GM21515 (cell line): ENCODE measurements at regions not wholly inside any gene's neighbourhood (a gene's known extent, or its start where the extent isn't known, plus 50 kb on each side); places are given as distances from the start of the nearest gene placed in this dataset.

Source experiments
- ATAC-seq: cut with Tn5 transposase; IDR thresholded peaks from one replicate; pipeline ENCODE4 v1.9.1; 2021; ENCODE audit not compliant: unreplicated experiment

GRCh38 chr15:26477044-26477443 is 295.8 kb downstream of the GABRB3 start:
- ATAC-seq, result no peak

GRCh38 chr15:26475554-26475953 is 297.3 kb downstream of the GABRB3 start:
- ATAC-seq, result no peak

GRCh38 chr15:26472661-26473060 is 300.2 kb downstream of the GABRB3 start:
- ATAC-seq, result no peak

- no peak for ATAC-seq
Observed at GRCh38 chr15:26461847-26462608, 310.8 kb downstream of the GABRB3 start.

GRCh38 chr15:26460165-26460564 is 312.7 kb downstream of the GABRB3 start:
- ATAC-seq, result no peak

GRCh38 chr15:26455828-26456227 is 317.0 kb downstream of the GABRB3 start:
- ATAC-seq, result no peak

- ATAC-seq, result no peak
Observed at GRCh38 chr15:26453914-26454313, 319.0 kb downstream of the GABRB3 start.

- no peak for ATAC-seq
Observed at GRCh38 chr15:26451995-26452394, 320.9 kb downstream of the GABRB3 start.

- ATAC-seq, result no peak
Observed at GRCh38 chr15:26449291-26449690, 323.6 kb downstream of the GABRB3 start.

- ATAC-seq, result no peak
Observed at GRCh38 chr15:26443321-26443720, 329.5 kb downstream of the GABRB3 start.

GRCh38 chr15:26442680-26443079 is 330.2 kb downstream of the GABRB3 start:
- ATAC-seq, result no peak

- no peak for ATAC-seq
Observed at GRCh38 chr15:26439681-26440080, 333.2 kb downstream of the GABRB3 start.

GRCh38 chr15:26438718-26439117 is 334.1 kb downstream of the GABRB3 start:
- ATAC-seq, result no peak

- no peak for ATAC-seq
Observed at GRCh38 chr15:26438316-26438715, 334.6 kb downstream of the GABRB3 start.

GRCh38 chr15:26433818-26434217 is 339.0 kb downstream of the GABRB3 start:
- ATAC-seq, result no peak

- no peak for ATAC-seq
Observed at GRCh38 chr15:26433060-26433459, 339.8 kb downstream of the GABRB3 start.

- no peak for ATAC-seq
Observed at GRCh38 chr15:26421065-26421464, 351.8 kb downstream of the GABRB3 start.

- no peak for ATAC-seq
Observed at GRCh38 chr15:26395624-26396023, 377.2 kb downstream of the GABRB3 start.

- no peak for ATAC-seq
Observed at GRCh38 chr15:26394801-26395200, 378.1 kb downstream of the GABRB3 start.

- no peak for ATAC-seq
Observed at GRCh38 chr15:26392956-26393355, 379.9 kb downstream of the GABRB3 start.

GRCh38 chr15:26391567-26392194 is 381.2 kb downstream of the GABRB3 start:
- ATAC-seq, result no peak

- ATAC-seq, result no peak
Observed at GRCh38 chr15:26382444-26383072, 390.3 kb downstream of the GABRB3 start.
